Activated naive CD4-positive, alpha-beta T cell (primary cell): ENCODE measurements at regions not wholly inside any gene's neighbourhood (a gene's known extent, or its start where the extent isn't known, plus 50 kb on each side); places are given as distances from the start of the nearest gene placed in this dataset.
"Not testable (repeated sequence)": the region's sequence is repeated elsewhere in the genome, so short reads cannot be mapped to it uniquely, and the experiment has no call there.

Experiments used
- DNase-seq, 4 experiments: peaks; one replicate each; lab custom pipeline; 2025; lab: John Stamatoyannopoulos, UW

DNA sequence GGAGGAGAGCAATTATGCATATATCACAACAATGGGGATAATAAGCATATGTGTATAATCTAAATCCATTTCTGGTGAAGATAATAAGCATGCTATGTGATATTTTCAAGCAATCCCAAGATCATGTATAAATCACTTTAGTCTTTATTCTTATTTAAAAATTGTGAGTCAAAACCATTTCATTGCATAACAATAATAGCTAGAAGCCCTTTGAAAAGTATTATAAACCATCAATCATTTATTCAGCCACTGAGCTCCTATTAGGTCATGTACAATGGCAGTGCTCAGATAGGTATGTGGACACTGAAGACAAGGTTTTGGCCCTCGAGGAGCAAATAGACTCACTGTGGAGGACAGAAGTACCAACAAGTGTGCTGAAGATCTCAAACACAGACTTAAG lies 113.1 kb downstream of the CDCA7 start:
- no peak for DNase-seq

DNA sequence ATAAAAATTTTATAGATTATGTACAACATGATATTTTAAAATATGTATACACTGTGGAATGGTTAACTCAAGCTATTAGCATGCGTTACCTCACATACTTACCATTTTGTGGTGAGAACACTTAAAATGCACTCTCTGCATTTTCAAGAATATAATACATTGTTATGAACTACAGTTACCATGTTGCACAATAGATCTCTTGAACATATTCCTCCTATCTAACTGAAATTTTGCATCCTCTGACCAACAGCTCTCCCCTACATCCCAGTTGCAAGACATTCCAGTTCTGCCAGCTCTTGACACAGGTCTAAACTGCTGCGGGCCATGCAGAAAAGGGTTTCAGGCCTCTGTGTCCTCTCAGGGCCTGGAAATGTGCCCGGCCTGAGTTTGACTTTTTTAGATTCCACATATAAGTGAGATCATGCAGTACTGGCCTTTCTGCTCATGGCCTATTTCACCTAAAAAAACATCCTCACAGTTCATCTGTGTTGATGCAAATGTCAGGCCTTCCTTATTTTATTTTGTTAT lies 113.7 kb downstream of the CDCA7 start:
- DNase-seq: no peak

DNA sequence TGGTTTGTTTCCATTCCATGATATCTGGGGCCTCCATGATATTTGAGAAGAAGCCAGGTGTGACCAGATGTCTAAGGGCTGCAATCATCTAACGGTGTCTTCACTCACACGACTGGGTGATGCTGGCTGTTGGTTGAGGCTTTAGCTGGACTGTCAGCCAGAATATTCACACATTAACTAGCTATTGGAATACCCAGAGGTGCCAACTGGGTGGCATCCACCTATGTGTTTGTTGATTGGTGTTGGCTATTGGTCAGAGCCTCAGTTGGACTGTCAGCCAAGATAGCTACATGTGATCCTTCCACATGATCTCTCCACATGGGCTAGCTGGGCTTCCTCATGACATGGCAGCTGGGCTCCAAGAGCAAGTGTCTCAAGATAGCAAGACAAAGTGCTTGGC lies 117.4 kb downstream of the CDCA7 start:
- DNase-seq: no peak

DNA sequence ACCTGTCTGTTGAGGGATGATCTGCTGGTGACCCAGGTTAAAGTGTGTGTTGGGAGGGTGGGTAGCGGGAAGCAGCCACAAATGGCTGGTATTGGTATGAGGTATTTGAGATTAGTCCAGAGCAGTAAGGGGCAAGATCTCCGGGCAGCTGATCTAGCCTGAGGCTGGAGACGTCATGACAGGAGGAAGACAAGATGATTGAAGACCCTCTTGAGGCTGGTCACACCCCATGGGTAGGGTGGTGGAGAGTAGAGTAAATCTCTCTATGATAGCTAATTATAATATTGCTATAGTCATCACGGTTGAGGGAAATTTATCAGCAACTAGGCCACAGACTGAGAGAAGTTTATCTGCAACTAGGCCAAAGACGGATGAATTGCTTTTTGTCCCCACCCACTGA lies 128.5 kb downstream of the CDCA7 start:
- DNase-seq: no peak

DNA sequence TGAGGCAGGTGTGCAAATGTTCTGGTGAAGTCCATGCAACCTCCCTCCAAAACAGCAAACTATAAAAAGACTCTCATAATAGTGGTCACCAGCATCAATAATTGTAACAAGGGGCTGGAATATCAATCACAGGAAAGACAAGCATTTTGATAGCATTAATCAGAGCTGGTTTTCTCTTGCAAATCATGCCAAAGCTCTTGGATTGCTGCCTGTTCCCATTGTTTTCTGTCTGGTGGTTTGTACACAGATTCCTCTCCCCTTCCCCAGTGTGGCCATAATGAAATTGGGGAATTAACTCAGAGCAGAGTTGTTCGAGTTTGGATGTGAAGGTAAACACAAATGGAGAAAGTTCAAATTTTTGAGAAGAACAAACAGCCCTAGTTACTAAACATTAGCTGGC lies 134.2 kb downstream of the CDCA7 start:
- DNase-seq: no peak

DNA sequence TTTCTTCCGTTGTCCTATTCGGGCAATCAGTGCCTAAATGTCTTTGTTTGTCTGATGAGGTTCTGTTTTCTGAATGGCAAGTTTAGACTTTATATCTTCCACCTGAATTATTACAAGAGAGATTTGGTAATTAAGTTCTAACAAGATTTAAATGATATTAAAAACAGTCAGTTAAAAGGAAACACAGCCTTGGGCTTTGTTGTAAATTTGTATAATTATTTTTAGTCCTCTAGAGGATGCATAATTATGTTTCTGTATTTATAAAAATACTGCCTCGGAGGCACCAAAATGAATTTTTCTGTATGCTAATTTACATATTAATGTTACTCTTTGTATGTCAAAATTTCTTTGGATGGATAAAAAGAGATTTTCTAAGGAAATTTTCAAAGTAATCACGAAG lies 136.7 kb downstream of the CDCA7 start:
- no peak for DNase-seq

DNA sequence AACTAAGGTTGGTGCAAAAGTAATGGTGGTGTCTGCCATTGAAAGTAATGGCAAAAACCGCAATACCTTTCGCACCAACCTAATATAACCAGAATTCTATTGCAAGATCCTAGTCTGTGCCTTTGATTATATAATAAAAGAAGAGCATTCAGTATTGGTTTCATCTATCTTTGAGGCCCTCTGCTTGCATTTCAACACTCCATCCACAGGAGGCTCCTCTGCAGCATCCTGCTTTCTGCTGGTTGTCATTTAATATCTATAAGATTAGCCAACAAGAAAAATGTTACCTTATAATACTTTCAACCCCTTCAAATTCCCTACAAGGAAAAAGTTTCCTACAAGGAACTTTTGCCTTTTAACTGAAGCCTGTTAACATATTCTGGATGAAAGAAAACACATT lies 139.2 kb downstream of the CDCA7 start:
- no peak for DNase-seq

DNA sequence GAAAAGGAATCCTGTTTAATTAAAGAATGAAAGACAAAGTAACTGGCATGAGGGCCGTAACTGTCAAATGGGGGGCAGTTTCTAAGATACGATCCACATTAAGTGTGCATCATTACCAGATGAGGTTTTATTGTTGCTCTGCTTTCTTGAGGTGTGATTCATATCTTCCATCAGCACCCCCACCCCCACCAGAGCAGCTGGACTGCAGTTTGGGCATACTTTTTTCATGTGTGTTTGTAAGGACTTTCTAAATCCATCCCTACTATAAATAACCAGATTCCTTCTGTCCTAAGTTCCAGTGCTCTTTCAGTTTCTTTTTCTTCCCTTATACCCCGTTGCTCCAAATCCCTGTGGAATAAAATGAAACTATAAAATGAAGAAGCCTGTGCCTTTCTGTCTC lies 142.1 kb downstream of the CDCA7 start:
- no peak for DNase-seq

DNA sequence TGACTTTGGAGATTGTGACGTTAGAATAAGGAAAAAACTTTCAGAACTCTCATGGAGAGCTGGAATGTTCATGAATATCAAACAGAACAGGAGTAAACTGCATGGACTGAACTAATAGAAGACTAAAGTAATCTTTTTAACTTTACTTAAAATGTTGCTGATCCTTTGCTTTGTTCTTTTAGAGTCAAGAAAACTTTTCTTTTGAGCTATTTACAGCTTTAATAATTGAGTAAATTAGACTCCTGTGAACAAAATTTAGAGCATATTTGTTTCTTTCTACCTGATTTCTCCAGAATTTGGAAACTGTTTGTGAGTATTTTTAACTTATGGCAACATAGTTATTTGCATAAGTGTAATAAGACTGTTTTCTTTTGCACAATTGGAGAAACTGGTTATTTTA lies 146.3 kb downstream of the CDCA7 start:
- DNase-seq: no peak

DNA sequence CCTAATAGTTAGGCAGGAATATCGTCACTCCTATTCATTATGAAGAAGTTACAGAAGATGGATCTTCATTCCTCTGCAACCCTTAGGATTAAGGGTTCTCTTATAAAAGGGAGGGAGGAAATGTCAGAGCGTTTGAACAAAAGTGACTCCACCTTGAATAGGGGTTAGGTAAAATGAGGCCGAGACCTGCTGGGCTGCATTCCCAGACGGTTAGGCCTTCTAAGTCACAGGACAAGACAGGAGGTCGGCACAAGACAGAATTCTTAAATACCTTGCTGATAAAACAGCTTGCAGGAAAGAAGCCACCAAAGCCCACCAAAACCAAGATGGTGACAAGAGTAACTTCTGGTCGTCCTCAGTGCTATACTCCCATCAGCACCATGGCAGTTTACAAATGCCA lies 147.6 kb downstream of the CDCA7 start:
- no peak for DNase-seq

DNA sequence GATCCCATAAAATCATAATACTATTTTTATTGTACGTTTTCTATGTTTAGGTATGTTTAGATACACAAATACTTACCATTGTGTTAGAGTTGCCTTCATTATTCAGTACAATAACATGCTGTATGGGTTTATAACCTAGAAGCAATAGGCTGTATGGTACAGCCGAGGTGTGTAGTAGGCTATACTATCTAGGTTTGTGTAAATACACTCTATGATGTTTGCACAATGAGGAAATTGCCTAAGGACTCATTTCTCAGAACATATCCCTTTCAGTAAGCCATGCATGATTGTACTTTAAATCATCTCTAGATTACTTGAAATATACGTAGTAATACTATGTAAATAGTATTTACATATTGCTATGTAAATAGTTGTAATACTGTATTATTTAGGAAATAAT lies 156.7 kb downstream of the CDCA7 start:
- no peak for DNase-seq

DNA sequence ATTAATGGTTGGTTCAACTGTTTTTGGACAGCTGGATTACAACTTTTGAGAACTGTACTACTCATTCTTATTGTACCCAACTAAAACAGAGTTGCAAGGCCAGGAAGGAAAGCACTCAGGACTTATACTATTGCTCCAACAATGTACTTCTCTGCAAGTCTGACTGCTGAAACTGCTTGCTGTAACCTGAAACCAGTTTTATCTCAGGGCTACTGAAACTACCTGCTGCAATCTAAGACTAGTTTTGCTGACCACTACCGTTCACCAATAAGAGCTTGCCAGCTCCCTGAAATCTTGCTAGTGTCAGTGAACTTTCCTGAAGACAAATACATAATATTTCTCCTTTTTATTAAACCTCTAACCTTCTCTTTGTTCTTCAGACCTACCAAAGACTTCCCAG lies 157.3 kb downstream of the CDCA7 start:
- DNase-seq: no peak

DNA sequence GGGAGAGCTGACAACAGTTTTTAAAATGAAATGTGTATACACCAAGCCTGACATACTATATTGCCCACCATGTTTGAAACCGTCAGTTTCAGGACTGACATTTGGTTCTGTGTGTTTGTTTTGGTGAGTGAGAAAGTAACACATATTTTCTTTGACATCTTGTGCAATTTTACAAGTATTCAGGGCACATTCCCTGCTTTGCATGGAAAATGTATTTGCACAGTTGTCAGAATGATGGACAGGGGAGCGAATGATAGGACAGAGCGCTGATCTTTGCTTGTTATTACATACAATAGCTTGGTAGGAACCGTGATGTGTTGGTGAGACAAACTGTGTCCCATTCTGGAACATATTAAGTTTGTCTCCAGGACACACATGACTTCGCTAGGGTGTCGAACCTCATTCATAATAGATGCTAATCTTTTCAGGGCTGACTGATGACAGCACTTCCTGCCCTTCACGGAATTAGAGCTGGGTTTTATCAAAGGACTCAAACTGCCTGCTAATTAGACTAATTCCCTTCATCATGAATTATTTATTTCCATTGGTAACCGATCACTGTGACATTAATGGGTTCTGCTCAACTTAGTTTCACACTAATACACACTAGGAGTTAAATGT lies 158.5 kb downstream of the CDCA7 start:
- no peak for DNase-seq

DNA sequence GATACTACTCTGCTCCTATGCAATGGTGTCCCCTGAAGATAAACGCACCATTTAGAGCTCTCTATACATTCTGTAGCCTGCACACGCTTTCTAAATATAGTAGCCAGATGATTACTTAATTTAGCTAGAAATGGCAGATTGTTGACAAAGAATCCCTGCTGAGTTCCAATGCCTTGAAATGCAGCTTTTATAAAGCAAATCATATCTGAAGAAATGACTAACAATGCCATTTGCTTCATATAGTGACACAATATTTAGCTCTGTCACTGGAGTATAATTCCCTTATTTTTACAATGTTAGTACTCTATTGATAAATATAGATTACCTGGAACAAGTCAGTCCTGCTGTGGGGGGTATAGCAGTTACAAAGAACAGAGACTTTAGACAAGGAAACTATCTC lies 166.2 kb downstream of the CDCA7 start:
- no peak for DNase-seq

DNA sequence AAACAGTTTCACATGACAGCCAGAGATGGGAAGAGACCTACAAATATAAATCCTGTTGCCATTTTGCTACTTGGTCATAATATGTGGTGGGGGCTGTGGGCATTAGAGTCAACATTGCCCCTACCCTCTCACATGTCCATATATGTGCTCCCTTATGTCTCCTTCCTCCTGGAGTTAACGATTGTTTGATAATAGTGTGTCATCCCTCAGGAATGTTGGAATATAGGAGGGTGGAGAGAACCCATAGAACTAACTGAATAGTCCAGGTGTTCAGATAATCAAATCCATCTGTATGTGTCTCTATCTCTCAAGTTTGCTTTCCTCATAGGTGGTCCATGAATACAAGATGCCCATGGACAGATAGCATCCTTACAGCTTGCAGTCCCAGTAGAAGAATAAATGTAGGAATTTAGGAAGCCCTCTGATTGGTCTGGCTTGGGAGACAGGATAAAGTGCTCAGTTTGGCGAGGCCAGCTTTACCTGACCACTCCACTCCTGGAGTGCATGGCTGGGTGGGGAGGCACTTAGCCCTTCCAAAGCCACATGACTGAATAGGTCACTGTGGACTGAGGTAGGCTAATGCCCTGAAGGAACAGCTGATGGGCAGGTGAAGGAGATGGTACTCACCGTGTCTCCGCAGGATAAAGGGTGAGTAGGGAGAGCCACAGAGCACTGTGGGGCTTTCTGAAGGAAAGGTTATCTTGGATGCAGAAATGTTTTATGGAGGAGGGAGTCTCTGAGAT lies 166.9 kb downstream of the CDCA7 start:
- DNase-seq: no peak

DNA sequence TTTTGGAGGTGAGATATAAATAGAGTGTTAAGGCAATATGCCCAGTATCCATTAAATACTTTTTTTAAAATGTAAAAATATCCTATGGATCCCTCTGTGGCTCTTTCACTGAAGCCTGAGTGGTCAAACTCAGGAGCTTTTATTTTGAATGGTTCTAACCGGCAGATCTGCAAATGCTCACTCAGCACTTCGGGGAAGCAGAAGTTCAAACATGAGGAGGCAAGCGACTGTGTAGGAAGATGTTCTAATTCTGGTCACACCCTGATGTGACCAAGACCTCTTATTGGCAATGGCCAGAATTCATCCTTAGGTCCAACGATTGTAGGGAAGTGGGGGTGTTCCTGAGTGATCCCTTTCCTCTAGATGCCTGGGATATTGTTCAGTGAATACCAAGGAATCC lies 168.8 kb downstream of the CDCA7 start:
- DNase-seq: no peak

DNA sequence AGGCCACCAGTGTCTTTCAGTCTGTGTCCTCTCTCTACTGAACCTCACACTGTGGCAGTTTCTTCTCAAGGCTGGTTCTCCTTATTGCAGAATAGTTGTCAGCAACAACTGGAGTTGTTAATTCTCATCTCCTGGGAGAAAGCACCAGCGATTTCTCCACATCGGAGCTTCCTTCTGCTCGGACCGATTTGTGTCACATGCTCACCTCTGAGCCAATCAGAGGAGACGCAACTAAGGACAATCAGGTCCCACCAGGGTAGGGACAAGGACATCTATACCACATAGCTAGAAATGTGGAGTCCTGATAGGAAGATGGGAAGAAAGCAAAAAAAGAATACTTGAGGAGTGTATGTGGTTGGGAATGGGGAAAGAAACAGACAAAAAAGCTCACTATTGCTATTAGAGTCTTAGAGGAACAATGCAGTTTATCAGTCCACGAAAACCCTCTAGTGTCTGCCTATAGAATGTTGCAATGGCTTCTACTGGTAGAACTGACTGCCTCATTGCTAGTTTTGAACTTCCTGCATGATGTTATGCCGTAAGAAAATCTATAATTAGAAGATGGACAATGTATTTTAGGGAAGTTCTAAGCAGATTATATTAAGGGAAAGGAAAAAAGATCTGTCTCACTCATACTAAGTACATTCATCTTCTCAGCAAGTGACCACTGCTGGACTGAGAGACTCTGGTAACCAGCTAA lies 169.7 kb downstream of the CDCA7 start:
- no peak for DNase-seq

DNA sequence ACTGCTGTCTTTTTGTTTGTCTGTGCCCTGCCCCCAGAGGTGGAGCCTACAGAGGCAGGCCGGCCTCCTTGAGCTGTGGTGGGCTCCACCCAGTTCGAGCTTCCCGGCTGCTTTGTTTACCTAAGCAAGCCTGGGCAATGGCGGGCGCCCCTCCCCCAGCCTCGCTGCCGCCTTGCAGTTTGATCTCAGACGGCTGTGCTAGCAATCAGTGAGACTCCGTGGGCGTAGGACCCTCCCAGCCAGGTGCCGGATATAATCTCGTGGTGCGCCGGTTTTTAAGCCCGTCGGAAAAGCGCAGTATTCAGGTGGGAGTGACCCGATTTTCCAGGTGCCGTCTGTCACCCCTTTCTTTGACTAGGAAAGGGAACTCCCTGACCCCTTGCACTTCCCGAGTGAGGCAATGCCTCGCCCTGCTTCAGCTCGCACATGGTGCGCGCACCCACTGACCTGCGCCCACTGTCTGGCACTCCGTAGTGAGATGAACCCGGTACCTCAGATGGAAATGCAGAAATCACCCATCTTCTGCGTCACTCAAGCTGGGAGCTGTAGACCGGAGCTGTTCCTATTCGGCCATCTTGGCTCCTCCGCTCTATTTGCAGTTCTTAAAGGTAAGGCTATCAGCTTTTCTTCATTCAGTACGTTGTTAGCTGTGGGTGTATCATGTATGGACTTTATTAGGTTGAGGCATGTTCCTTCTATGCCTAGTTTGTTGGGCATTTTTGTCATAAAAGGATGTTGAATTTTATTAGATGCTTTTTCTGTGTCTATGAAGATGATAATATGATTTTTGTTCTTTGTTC lies 178.3 kb downstream of the CDCA7 start:
- not testable (repeated sequence) for DNase-seq

DNA sequence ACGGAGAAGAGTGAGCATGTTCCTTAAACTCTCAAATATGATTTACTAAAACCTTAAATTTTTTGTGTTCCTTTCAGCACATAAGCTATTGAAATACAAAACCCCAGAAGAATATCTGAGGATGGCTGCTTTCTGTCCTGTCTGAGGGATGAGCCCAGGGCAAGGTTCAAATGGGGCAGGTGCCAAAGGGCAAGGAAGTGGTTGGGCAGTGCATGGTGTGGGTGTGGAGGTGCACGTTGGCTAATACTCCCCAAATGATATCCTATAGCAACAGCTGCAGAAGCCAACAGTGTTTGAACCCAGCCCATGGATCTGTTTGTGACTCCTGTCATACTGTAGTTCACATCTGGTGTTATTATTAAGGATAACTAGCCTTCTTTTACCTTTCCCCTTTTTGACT lies 183.0 kb downstream of the CDCA7 start:
- DNase-seq: no peak

DNA sequence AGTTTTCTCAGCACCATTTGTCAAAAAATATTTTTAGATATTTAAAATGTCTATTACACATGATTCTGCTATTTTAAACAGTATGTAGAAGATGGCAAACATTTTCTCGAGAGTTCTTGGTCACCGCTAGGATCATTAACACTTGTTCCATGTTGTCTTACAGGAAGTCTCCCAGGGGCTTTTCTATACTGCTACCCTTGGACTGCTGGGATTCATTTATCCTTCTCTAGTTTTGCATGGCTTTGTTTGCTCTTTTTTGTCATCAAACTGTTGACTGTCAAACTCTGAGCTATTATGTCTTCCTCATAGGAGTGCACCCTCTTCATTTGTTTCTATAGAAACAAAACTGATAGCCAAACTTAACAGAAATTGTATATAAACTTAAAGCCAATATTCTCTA lies 184.9 kb downstream of the CDCA7 start:
- DNase-seq: no peak

DNA sequence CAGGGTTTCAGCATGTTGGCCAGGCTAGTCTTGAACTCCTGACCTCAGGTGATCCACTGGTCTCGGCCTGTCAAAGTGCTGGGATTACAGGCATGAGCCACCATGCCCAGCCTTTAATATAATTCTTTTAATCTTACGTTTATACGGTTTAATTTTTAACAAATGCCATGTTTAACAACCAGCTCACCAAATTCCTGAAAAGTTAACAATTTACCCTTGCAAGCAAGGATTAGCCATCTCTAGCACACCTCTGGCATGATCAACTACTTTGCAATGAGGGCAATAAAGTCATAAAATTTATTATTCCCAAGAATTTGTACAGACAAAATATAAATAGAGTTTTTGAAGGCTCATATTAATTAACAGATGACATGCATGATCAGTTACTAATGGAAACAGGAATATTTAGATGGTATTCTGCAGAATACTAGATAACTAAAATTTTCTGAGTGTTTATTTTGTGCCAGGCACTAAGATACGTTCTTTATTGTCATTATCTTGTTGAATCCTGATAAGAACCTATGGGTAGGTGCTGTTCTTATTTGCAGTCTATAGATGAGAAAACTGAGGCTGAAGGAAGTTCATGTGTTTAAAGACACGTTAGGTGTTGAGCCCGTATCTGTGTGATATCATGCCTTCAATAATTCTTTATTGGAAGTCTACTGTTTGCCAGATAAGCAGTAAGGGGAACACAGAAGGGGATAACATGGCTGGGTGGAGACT lies 190.1 kb downstream of the CDCA7 start:
- DNase-seq: no peak

DNA sequence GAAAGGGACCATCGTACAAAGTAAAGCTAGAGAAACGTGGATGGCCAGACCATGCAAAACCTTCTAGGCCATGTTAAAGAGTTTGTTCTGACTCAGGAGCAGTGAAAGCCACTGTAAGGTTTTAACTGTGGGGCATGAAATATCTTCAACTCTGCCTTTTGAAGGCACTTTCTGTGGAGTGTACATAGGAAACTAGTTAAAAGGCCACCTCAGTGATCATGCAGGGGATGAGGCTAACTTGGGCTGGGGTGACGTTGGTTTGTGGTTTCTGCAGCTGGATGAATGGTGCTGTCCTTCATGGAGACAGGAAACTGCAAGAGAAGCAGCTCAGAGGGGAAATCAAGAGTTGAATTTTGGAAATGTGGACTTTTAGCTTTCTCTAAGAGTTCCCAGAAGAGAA lies 190.7 kb downstream of the CDCA7 start:
- DNase-seq: no peak
